ENCODE measurements at regions not wholly inside any gene's neighbourhood (a gene's known extent, or its start where the extent isn't known, plus 50 kb on each side); places are given as distances from the start of the nearest gene placed in this dataset.

DNA sequence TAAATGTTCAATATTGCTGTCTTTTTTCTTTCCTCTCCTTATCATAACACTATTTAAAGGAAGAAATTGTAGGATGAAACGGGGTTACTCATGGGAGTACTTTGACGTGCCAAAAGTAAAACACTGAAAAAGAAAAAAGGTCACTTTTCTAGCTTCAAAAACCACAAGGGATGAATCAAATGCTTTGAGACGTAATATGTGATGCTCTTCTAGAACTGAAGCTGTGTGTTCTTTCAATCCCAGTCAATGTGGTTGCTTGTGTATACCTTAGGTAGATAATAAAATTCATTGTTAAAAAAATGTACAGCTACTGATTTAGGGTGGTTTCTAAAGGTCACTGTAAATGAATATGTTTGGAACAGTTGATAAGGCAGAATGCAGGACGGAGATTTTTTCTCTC is 538.8 kb upstream of the ZNF717 start:
- TF ChIP-seq TSHZ2 (CRISPR knock-in tag; IDR thresholded peaks at IDR 0.05) (no peak), PATZ1 (CRISPR knock-in tag; IDR thresholded peaks at IDR 0.05; ENCODE audit: borderline replicate concordance) (no peak), PPARA (CRISPR knock-in tag; IDR thresholded peaks at IDR 0.05; ENCODE audit: borderline replicate concordance) (no peak), CREB5 (CRISPR knock-in tag; IDR thresholded peaks at IDR 0.05; ENCODE audit: low read depth) (no peak)
- no peak for ATAC-seq

DNA sequence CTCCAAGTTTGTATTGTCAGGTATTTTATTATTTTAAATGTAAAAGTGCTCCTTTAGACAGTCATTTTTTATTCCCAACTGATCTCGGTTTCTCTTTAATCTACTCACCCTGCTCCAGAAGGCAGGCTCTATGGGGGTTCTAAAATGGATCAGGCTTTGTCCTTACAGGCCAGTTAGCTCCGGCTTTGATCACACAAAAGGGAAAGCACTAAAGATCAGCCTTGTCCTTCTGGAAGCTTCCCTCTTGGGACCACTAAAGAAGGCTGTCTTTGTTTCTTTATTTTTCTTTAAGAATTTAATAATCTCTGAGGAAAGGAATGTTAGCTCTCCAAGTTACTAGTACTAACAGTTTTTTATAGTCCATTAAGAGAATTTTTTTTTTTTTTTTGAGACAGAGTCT is 560.5 kb upstream of the ZNF717 start:
- ATAC-seq: no peak
- TF ChIP-seq ZFP3 (CRISPR knock-in tag; IDR thresholded peaks at IDR 0.05) (no peak), ARNTL (CRISPR knock-in tag; IDR thresholded peaks at IDR 0.05; ENCODE audit: borderline replicate concordance, low read depth) (no peak), ESRRG (CRISPR knock-in tag; IDR thresholded peaks at IDR 0.05) (no peak), TSHZ2 (CRISPR knock-in tag; IDR thresholded peaks at IDR 0.05) (no peak), POU6F1 (CRISPR knock-in tag; IDR thresholded peaks at IDR 0.05; ENCODE audit: borderline replicate concordance, low read depth) (no peak), OSR1 (CRISPR knock-in tag; IDR thresholded peaks at IDR 0.05) (no peak), TOX (CRISPR knock-in tag; IDR thresholded peaks at IDR 0.05; ENCODE audit: borderline replicate concordance) (no peak), ISL1 (CRISPR knock-in tag; IDR thresholded peaks at IDR 0.05) (no peak), PATZ1 (CRISPR knock-in tag; IDR thresholded peaks at IDR 0.05; ENCODE audit: borderline replicate concordance) (no peak), CREB5 (CRISPR knock-in tag; IDR thresholded peaks at IDR 0.05; ENCODE audit: low read depth) (no peak), GLIS3 (CRISPR knock-in tag; IDR thresholded peaks at IDR 0.05) (no peak), ZNF8 (CRISPR knock-in tag; IDR thresholded peaks at IDR 0.05) (no peak), BACH2 (CRISPR knock-in tag; IDR thresholded peaks at IDR 0.05; ENCODE audit: borderline replicate concordance) (no peak), ZFP30 (CRISPR knock-in tag; IDR thresholded peaks at IDR 0.05) (no peak), ZC3H10 (CRISPR knock-in tag; IDR thresholded peaks at IDR 0.05) (no peak), SNAI2 (CRISPR knock-in tag; IDR thresholded peaks at IDR 0.05) (no peak), CSDC2 (CRISPR knock-in tag; IDR thresholded peaks at IDR 0.05) (no peak), ZNF70 (CRISPR knock-in tag; IDR thresholded peaks at IDR 0.05) (no peak)
- TF ChIP-seq, protein P1, sequence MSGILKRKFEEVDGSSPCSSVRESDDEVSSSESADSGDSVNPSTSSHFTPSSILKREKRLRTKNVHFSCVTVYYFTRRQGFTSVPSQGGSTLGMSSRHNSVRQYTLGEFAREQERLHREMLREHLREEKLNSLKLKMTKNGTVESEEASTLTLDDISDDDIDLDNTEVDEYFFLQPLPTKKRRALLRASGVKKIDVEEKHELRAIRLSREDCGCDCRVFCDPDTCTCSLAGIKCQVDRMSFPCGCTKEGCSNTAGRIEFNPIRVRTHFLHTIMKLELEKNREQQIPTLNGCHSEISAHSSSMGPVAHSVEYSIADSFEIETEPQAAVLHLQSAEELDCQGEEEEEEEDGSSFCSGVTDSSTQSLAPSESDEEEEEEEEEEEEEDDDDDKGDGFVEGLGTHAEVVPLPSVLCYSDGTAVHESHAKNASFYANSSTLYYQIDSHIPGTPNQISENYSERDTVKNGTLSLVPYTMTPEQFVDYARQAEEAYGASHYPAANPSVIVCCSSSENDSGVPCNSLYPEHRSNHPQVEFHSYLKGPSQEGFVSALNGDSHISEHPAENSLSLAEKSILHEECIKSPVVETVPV (CRISPR knock-in tag; IDR thresholded peaks at IDR 0.05): no peak

Measured in SK-N-SH treated with all-trans-retinoic acid at 6 μM for 48 hours (cell line).